ENCODE measurements at regions not wholly inside any gene's neighbourhood (a gene's known extent, or its start where the extent isn't known, plus 50 kb on each side); places are given as distances from the start of the nearest gene placed in this dataset.

GRCh38 chr4:106503116-106504050 lies 134.8 kb upstream of the GIMD1 start:
- no peak for DNase-seq

GRCh38 chr4:106502106-106502699 lies 133.6 kb upstream of the GIMD1 start:
- DNase-seq: peak in 1 of 2 experiments; percentile 1

GRCh38 chr4:106497271-106497670 lies 128.7 kb upstream of the GIMD1 start:
- no peak for DNase-seq

- DNase-seq: no peak
These were observed 127.5 kb upstream of the GIMD1 start for GRCh38 chr4:106496061-106496460.

- no peak for DNase-seq
These were observed 126.9 kb upstream of the GIMD1 start for GRCh38 chr4:106495476-106495875.

- no peak for DNase-seq
These were observed 125.5 kb upstream of the GIMD1 start for GRCh38 chr4:106494066-106494465.

- no peak for DNase-seq
These were observed 124.5 kb upstream of the GIMD1 start for GRCh38 chr4:106493086-106493485.

- no peak for DNase-seq
These were observed 118.0 kb upstream of the GIMD1 start for GRCh38 chr4:106486533-106486932.

- DNase-seq: no peak
These were observed 113.2 kb upstream of the GIMD1 start for GRCh38 chr4:106481801-106482200.

GRCh38 chr4:106478152-106478551 lies 109.6 kb upstream of the GIMD1 start:
- DNase-seq: no peak

- no peak for DNase-seq
These were observed 108.2 kb upstream of the GIMD1 start for GRCh38 chr4:106476741-106477140.

- DNase-seq: no peak
These were observed 104.9 kb upstream of the GIMD1 start for GRCh38 chr4:106473515-106473914.

- DNase-seq: no peak
These were observed 102.6 kb upstream of the GIMD1 start for GRCh38 chr4:106471151-106471550.

- DNase-seq: no peak
These were observed 95.0 kb upstream of the GIMD1 start for GRCh38 chr4:106463622-106464021.

GRCh38 chr4:106454581-106454980 lies 86.0 kb upstream of the GIMD1 start:
- DNase-seq: no peak

- DNase-seq: no peak
These were observed 85.4 kb upstream of the GIMD1 start for GRCh38 chr4:106454021-106454420.

GRCh38 chr4:106451091-106451490 lies 82.5 kb upstream of the GIMD1 start:
- no peak for DNase-seq

GRCh38 chr4:106450249-106450648 lies 81.7 kb upstream of the GIMD1 start:
- no peak for DNase-seq

GRCh38 chr4:106444557-106444956 lies 76.0 kb upstream of the GIMD1 start:
- DNase-seq: peak in 1 of 2 experiments; percentile 1

- DNase-seq: no peak
These were observed 62.2 kb upstream of the GIMD1 start for GRCh38 chr4:106430797-106431196.

GRCh38 chr4:106429885-106430284 lies 61.3 kb upstream of the GIMD1 start:
- no peak for DNase-seq

- no peak for DNase-seq
These were observed 57.5 kb upstream of the GIMD1 start for GRCh38 chr4:106426069-106426468.

- no peak for DNase-seq
These were observed 57.0 kb upstream of the GIMD1 start for GRCh38 chr4:106425576-106425975.

GRCh38 chr4:106424426-106424825 lies 55.8 kb upstream of the GIMD1 start:
- DNase-seq: no peak
